ENCODE measurements at regions not wholly inside any gene's neighbourhood (a gene's known extent, or its start where the extent isn't known, plus 50 kb on each side); places are given as distances from the start of the nearest gene placed in this dataset.

GRCh38 chr20:12291386-12291785 is 373.7 kb downstream of the BTBD3 start:
- Histone ChIP-seq H3K9me3 (ENCODE audit: control insufficient read depth, insufficient read depth, low read depth, low read length) (no peaks in the 10 kb centered on the region), H3K27ac (ENCODE audit: extremely low read depth, low read depth, low read length) (no peak overlapping the region), H3K4me3 (ENCODE audit: low read depth, low read length) (no peak overlapping the region), H3K36me3 (ENCODE audit: control insufficient read depth in 2 of 2, insufficient read depth in 1 of 2, low read length in 2 of 2) (no peaks in the 10 kb centered on the region), H3K4me1 (ENCODE audit: control insufficient read depth, insufficient read depth, low read length) (no peaks in the 10 kb centered on the region)
- TF ChIP-seq, protein P1, sequence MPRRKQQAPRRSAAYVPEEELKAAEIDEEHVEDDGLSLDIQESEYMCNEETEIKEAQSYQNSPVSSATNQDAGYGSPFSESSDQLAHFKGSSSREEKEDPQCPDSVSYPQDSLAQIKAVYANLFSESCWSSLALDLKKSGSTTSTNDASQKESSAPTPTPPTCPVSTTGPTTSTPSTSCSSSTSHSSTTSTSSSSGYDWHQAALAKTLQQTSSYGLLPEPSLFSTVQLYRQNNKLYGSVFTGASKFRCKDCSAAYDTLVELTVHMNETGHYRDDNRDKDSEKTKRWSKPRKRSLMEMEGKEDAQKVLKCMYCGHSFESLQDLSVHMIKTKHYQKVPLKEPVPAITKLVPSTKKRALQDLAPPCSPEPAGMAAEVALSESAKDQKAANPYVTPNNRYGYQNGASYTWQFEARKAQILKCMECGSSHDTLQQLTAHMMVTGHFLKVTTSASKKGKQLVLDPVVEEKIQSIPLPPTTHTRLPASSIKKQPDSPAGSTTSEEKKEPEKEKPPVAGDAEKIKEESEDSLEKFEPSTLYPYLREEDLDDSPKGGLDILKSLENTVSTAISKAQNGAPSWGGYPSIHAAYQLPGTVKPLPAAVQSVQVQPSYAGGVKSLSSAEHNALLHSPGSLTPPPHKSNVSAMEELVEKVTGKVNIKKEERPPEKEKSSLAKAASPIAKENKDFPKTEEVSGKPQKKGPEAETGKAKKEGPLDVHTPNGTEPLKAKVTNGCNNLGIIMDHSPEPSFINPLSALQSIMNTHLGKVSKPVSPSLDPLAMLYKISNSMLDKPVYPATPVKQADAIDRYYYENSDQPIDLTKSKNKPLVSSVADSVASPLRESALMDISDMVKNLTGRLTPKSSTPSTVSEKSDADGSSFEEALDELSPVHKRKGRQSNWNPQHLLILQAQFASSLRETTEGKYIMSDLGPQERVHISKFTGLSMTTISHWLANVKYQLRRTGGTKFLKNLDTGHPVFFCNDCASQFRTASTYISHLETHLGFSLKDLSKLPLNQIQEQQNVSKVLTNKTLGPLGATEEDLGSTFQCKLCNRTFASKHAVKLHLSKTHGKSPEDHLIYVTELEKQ (tag by site-specific recombination; IDR thresholded peaks at IDR 0.05; ENCODE audit: borderline replicate concordance) = no peak
- no peak for TF ChIP-seq ZSCAN23 (tag by site-specific recombination; IDR thresholded peaks at IDR 0.05)
- TF ChIP-seq KLF7 (tag by site-specific recombination; IDR thresholded peaks at IDR 0.05; ENCODE audit: borderline replicate concordance) = no peak
- TF ChIP-seq ZNF140 (tag by site-specific recombination; IDR thresholded peaks at IDR 0.05) = no peak
- no peak for TF ChIP-seq ZNF155 (tag by site-specific recombination; IDR thresholded peaks at IDR 0.05)
- no peak for TF ChIP-seq ZSCAN4 (tag by site-specific recombination; IDR thresholded peaks at IDR 0.05)
- TF ChIP-seq REST (tag by site-specific recombination; IDR thresholded peaks at IDR 0.05) = no peak
- no peak for TF ChIP-seq ZNF302 (tag by site-specific recombination; IDR thresholded peaks at IDR 0.05; ENCODE audit: low read depth)
- no peak for TF ChIP-seq ZNF416 (tag by site-specific recombination; IDR thresholded peaks at IDR 0.05)
- TF ChIP-seq ZBTB17 (tag by site-specific recombination; IDR thresholded peaks at IDR 0.05) = no peak
- no peak for TF ChIP-seq ZNF660 (tag by site-specific recombination; IDR thresholded peaks at IDR 0.05)
- ChIA-PET POLR2A (no interaction called here), CTCF (no interaction called here)

- ChIA-PET POLR2A (no interaction called here), CTCF (interaction anchor here (0.7 kb wide), 1 partner anchor 881 kb away, joined by 3 read pairs; no protein-coding TSS in a partner anchor)
- Histone ChIP-seq H3K4me3 (ENCODE audit: low read depth, low read length) (no peak overlapping the region), H3K9me3 (ENCODE audit: control insufficient read depth, insufficient read depth, low read depth, low read length) (no peaks in the 10 kb centered on the region), H3K4me1 (ENCODE audit: control insufficient read depth, insufficient read depth, low read length) (no peaks in the 10 kb centered on the region), H3K36me3 (ENCODE audit: control insufficient read depth in 2 of 2, insufficient read depth in 1 of 2, low read length in 2 of 2) (no peaks in the 10 kb centered on the region), H3K27ac (ENCODE audit: extremely low read depth, low read depth, low read length) (no peak overlapping the region)
- no peak for TF ChIP-seq ZNF133 (tag by site-specific recombination; IDR thresholded peaks at IDR 0.05)
- no peak for TF ChIP-seq REST (tag by site-specific recombination; IDR thresholded peaks at IDR 0.05)
- TF ChIP-seq ZNF830 (tag by site-specific recombination; IDR thresholded peaks at IDR 0.05; ENCODE audit: low read depth) = no peak
- TF ChIP-seq ZNF670 (tag by site-specific recombination; IDR thresholded peaks at IDR 0.05; ENCODE audit: low read depth) = no peak
- TF ChIP-seq, protein P2, sequence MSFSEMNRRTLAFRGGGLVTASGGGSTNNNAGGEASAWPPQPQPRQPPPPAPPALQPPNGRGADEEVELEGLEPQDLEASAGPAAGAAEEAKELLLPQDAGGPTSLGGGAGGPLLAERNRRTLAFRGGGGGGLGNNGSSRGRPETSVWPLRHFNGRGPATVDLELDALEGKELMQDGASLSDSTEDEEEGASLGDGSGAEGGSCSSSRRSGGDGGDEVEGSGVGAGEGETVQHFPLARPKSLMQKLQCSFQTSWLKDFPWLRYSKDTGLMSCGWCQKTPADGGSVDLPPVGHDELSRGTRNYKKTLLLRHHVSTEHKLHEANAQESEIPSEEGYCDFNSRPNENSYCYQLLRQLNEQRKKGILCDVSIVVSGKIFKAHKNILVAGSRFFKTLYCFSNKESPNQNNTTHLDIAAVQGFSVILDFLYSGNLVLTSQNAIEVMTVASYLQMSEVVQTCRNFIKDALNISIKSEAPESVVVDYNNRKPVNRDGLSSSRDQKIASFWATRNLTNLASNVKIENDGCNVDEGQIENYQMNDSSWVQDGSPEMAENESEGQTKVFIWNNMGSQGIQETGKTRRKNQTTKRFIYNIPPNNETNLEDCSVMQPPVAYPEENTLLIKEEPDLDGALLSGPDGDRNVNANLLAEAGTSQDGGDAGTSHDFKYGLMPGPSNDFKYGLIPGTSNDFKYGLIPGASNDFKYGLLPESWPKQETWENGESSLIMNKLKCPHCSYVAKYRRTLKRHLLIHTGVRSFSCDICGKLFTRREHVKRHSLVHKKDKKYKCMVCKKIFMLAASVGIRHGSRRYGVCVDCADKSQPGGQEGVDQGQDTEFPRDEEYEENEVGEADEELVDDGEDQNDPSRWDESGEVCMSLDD (tag by site-specific recombination; IDR thresholded peaks at IDR 0.05) = no peak
- no peak for TF ChIP-seq ZNF335 (tag by site-specific recombination; conservative IDR thresholded peaks at IDR 0.05)
- TF ChIP-seq ZNF24 (tag by site-specific recombination; IDR thresholded peaks at IDR 0.05) = no peak
- TF ChIP-seq ZNF221 (tag by site-specific recombination; IDR thresholded peaks at IDR 0.05; ENCODE audit: borderline replicate concordance) = no peak
- TF ChIP-seq ZNF354C (tag by site-specific recombination; IDR thresholded peaks at IDR 0.05; ENCODE audit: borderline replicate concordance, low read depth) = no peak
- TF ChIP-seq ZIC2 (tag by site-specific recombination; IDR thresholded peaks at IDR 0.05) = no peak
- no peak for TF ChIP-seq ZSCAN16 (tag by site-specific recombination; IDR thresholded peaks at IDR 0.05)
Observed at GRCh38 chr20:12293900-12294299, 376.2 kb downstream of the BTBD3 start.
